GM20000 (cell line): ENCODE measurements at regions not wholly inside any gene's neighbourhood (a gene's known extent, or its start where the extent isn't known, plus 50 kb on each side); places are given as distances from the start of the nearest gene placed in this dataset.
A peak's percentile ranks its signal among the peaks of the same experiment; 100 is the strongest.

Experiments
- DNase-seq: peaks from one replicate; pipeline ENCODE4 v3.0.0; 2012; ENCODE audit warnings: low spot score
- CTCF ChIP-seq: IDR thresholded peaks from 2 replicates; pipeline ENCODE4 v1.5.1; 2012; ENCODE audit warnings: mild to moderate bottlenecking, control low read depth; ENCODE audit errors: extremely low read depth, missing control alignments

GRCh38 chr10:83988435-83988834 lies 150.9 kb upstream of the GHITM start:
- no peak for TF ChIP-seq CTCF
- no peak for DNase-seq

GRCh38 chr10:83990126-83990525 lies 149.2 kb upstream of the GHITM start:
- no peak for TF ChIP-seq CTCF
- no peak for DNase-seq

GRCh38 chr10:83991986-83992753 lies 147.1 kb upstream of the GHITM start:
- TF ChIP-seq CTCF, result peak; percentile 38
- DNase-seq, result peak; percentile 24

- no peak for DNase-seq
- no peak for TF ChIP-seq CTCF
These were observed 145.0 kb upstream of the GHITM start for GRCh38 chr10:83994325-83994724.

DNA sequence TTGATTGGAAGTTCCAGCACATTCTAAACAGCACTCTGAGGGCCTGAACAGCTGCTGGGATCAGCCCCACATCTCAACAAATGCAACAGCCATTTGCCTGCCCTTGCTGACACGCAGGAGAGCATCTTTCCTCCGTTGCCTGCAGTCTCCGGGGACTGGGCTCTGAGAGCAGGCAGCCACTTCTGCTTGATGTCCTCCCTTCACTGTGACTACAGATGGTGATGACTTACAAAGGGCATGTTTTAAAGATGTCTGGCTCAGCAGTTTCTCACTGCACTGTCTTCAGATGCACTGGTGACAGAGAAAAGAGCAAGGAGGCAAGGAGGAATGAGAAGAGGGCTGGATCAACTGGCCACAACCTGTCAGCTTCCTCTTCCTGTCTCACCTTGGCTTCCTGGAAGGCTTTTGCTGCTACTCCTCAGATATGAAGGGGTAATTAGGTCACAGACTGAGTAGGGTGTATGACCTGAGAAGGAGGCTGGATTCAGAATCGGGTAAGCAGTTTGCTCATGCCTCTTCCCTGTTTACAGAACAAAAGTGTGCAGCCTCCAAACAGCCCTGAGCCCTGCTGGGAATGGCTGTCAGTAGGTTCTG lies 143.5 kb upstream of the GHITM start:
- no peak for DNase-seq
- no peak for TF ChIP-seq CTCF

GRCh38 chr10:84004221-84004620 lies 135.1 kb upstream of the GHITM start:
- DNase-seq, result no peak
- no peak for TF ChIP-seq CTCF

GRCh38 chr10:84005403-84005802 lies 133.9 kb upstream of the GHITM start:
- DNase-seq, result no peak
- no peak for TF ChIP-seq CTCF
